GM18909 (cell line): ENCODE measurements at regions not wholly inside any gene's neighbourhood (a gene's known extent, or its start where the extent isn't known, plus 50 kb on each side); places are given as distances from the start of the nearest gene placed in this dataset.
"Not testable (repeated sequence)": the region's sequence is repeated elsewhere in the genome, so short reads cannot be mapped to it uniquely, and the experiment has no call there.

Experiments used
- ATAC-seq: cut with Tn5 transposase; IDR thresholded peaks from one replicate; pipeline ENCODE4 v1.9.1; 2021; ENCODE audit warnings: mild to moderate bottlenecking; ENCODE audit not compliant: unreplicated experiment, poor library complexity

GRCh38 chr9:100794738-100795269 is 216.9 kb downstream of the CAVIN4 start:
- no peak for ATAC-seq

GRCh38 chr9:100803956-100804355 is 224.6 kb upstream of the PLPPR1 start:
- ATAC-seq = no peak

GRCh38 chr9:100811643-100812042 is 216.9 kb upstream of the PLPPR1 start:
- ATAC-seq = no peak

DNA sequence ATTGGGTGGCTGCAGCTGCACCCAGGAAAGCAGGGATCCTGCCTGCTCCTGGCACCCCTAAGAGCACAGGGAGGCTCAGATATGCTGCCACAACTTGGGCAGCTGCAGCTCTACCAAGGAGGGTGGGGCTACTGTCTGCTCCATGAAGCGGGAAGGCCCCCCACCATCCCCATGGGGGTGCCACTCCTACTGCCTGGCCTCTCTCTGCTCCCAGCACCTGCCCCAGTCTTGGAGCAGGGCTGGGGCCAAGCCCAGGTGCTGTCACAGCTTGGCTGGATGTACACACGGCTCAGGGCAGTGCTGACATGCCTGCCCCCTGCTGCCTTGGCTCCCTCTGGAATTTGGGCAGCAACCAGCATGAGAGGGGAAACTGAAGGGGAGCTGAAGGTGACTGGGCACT is 214.7 kb upstream of the PLPPR1 start:
- ATAC-seq = no peak

- ATAC-seq = no peak
Observed at GRCh38 chr9:100819980-100820379, 208.5 kb upstream of the PLPPR1 start.

DNA sequence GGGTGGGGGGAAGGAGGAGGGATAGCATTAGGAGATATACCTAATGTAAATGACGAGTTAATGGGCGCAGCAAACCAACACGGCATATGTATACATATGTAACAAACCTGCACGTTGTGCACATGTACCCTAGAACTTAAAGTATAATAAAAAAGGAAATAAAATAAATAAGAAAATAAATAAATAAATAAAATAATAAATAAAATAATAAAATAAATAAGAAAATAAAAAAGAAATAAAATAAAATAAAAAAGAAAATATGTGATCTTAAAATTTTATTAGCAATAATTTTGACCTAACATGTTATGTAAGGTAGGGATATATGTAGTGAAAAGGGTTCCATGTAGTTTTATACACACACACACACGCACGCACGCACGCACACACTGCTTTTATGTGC is 195.5 kb upstream of the PLPPR1 start:
- not testable (repeated sequence) for ATAC-seq

DNA sequence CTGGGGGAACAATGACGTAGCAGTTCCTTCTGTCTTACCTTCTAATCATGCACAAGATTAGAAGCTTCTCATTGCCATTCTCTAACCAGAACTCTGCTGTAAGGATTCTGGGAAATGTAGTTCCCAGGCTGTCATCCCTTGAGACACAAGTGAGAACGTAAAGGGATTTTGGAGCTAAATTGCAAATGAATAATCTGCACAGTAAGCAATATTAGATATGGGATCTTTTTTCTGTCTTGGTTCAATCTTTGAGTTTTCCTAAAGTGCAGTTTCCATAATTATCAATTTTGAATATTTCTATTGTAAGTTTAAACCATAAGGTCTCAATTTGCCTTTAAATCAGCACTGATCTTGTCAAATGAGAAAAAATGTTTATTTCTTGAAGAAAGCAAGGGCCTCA is 189.7 kb upstream of the PLPPR1 start:
- ATAC-seq = no peak

- no peak for ATAC-seq
Observed at GRCh38 chr9:100848726-100849125, 179.8 kb upstream of the PLPPR1 start.

- no peak for ATAC-seq
Observed at GRCh38 chr9:100852088-100852487, 176.4 kb upstream of the PLPPR1 start.

DNA sequence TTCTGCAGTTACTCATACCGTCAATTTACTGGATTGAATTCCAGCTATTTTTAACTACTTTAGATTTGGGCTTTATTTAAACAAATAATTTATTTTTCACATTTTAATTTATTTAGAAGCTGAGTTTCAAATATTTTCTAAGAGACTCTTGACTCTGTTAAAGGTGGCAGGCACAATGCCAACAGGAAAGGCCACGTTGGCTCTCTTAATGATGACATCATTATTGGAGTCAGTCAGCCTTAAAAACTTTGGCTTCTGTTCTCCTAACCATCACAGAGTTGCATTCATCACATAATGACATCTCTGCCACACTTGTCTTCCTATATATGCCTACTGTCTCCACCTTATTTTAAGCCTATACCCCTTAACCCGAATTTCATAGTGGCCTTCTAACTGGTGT is 172.3 kb upstream of the PLPPR1 start:
- ATAC-seq = no peak

- ATAC-seq = no peak
Observed at GRCh38 chr9:100865111-100865510, 163.4 kb upstream of the PLPPR1 start.

DNA sequence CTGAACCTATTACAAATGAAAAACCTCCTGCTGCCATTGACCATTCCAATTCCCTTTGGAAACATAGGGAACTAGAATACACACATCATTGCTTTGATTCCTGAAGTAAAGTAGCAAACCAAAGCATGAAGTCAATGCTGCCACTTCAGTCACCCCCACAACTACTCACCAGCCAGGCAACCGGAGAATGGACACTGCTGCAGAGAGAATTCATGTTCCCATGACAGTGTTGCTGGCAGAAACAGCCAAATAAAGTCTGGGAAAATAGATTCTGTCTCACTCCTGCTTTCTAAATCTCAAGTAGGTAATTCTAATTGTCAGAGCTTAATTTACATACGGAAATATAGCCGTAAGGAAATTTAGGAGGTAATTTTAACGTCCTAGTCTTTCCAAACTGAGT is 162.9 kb upstream of the PLPPR1 start:
- no peak for ATAC-seq

GRCh38 chr9:100869326-100869725 is 159.2 kb upstream of the PLPPR1 start:
- no peak for ATAC-seq

GRCh38 chr9:100879884-100880283 is 148.6 kb upstream of the PLPPR1 start:
- ATAC-seq = no peak

GRCh38 chr9:100880284-100880683 is 148.2 kb upstream of the PLPPR1 start:
- no peak for ATAC-seq

GRCh38 chr9:100884518-100884917 is 144.0 kb upstream of the PLPPR1 start:
- no peak for ATAC-seq

- ATAC-seq = no peak
Observed at GRCh38 chr9:100890321-100890720, 138.2 kb upstream of the PLPPR1 start.

DNA sequence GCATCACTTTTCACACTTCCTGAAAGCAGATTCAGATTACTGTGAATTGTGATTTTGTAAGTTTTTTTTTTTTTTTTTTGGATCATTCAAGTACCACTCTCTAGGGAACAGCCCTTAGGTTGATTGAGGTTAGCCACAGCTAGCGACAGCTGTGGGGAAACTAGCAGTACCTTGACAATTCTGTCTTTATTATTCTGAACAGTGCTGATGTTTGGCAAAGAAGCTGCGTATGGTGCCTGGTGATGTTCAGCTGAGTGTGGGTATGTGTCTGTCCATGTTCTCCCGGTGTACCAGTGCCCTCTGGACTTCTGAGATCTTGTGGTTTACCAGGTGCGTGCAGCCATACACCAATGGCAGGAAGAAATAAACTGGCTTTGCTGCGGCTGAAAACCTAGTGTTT is 117.3 kb upstream of the PLPPR1 start:
- no peak for ATAC-seq

- no peak for ATAC-seq
Observed at GRCh38 chr9:100913257-100913656, 115.3 kb upstream of the PLPPR1 start.

GRCh38 chr9:100914266-100914665 is 114.3 kb upstream of the PLPPR1 start:
- no peak for ATAC-seq

- no peak for ATAC-seq
Observed at GRCh38 chr9:100919506-100919905, 109.0 kb upstream of the PLPPR1 start.

DNA sequence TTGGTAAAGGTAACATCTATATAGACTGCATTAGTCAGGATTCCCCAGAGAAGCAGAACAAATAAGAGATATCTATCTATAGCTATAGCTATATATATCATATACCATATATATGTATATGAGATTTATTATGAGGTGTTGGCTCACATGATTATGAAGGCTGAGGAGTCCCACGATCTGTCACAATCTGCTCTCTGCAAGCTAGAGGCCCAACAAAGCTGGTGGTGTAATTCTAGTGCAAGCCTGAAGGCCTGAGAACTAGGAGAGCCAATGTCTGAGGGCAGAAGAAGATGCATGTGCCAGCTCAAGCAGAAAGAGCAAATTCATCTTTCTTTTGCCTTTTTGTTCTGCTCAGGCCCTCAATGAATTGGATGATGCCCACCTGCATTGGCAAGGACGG is 102.2 kb upstream of the PLPPR1 start:
- no peak for ATAC-seq

DNA sequence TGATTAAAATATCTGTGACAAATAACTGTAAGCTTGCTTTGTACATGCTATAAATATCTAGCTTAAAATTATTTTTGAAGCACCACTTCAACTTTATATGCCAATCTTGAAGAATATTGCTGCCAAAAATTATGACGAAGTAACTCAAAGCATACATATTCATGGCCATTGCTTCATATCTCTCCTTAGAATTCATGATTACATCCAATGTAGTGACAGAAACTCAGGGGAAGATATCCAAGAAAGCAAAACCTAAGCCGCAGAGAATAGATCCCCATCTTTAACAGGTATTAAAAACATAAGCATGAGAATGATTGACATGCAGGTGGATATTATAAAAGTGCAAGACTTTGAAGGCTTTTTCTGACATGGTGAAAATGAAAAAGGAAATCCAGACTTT is 100.8 kb upstream of the PLPPR1 start:
- ATAC-seq = no peak
